ENCODE measurements at regions not wholly inside any gene's neighbourhood (a gene's known extent, or its start where the extent isn't known, plus 50 kb on each side); places are given as distances from the start of the nearest gene placed in this dataset.

DNA sequence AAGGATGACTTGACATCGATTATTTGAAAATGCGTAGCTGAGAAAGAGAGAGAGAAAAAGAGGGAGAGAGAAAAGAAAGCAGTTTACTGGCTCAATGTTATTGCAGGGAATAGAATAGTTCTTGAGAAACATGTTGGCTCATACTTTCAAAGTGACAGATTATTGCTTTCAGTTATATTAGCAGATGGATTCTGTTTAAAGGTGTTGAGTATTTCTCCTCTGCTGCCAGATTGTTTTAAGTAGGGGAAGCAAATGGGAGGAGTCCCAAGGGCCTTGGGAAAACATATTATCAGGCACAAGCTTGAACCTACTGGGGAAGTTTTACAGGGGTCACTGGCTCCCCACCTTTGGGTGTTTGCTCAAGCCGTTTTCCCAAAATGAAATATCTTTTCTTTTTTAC, 203.8 kb upstream of the SRRM4 start:
- Histone ChIP-seq H3K4me1 (no peaks in the 10 kb centered on the region), H3K4me3 (no peak overlapping the region), H3K27me3 (peaks cover 0 to 7% of the 10 kb centered on the region in 2 donors), H3K27ac (no peak overlapping the region), H3K36me3 (replicated peaks in 1 of 2; ENCODE audit: insufficient read depth in 1 of 2, low read depth in 2 of 2) (no peaks in the 10 kb centered on the region), H3K9me3 (no peaks in the 10 kb centered on the region)
- intact Hi-C loops (cut with DNase I) = no loop called here
- no peak for TF ChIP-seq POLR2A (IDR thresholded peaks at IDR 0.05)
- TF ChIP-seq, protein P1, sequence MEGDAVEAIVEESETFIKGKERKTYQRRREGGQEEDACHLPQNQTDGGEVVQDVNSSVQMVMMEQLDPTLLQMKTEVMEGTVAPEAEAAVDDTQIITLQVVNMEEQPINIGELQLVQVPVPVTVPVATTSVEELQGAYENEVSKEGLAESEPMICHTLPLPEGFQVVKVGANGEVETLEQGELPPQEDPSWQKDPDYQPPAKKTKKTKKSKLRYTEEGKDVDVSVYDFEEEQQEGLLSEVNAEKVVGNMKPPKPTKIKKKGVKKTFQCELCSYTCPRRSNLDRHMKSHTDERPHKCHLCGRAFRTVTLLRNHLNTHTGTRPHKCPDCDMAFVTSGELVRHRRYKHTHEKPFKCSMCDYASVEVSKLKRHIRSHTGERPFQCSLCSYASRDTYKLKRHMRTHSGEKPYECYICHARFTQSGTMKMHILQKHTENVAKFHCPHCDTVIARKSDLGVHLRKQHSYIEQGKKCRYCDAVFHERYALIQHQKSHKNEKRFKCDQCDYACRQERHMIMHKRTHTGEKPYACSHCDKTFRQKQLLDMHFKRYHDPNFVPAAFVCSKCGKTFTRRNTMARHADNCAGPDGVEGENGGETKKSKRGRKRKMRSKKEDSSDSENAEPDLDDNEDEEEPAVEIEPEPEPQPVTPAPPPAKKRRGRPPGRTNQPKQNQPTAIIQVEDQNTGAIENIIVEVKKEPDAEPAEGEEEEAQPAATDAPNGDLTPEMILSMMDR (IDR thresholded peaks at IDR 0.05) = no peak
- ATAC-seq (no peak), DNase-seq (no peak)
- WGBS, 2 donors = 58 to 64% methylated on average over 3 of the region's 3 CpGs

- no peak for ATAC-seq
- no peak for DNase-seq
- 61 to 72% methylated on average over 2 of the region's 2 CpGs for WGBS, 2 donors
Observed at GRCh38 chr12:118778077-118778476, 203.3 kb upstream of the SRRM4 start.

GRCh38 chr12:118780939-118781338, 200.4 kb upstream of the SRRM4 start:
- 19 to 31% methylated on average over 6 to 7 of the region's 7 CpGs for WGBS, 2 donors
- no peak for DNase-seq
- Histone ChIP-seq H3K4me3 (no peak overlapping the region), H3K4me1 (no peaks in the 10 kb centered on the region), H3K9me3 (no peaks in the 10 kb centered on the region), H3K27ac (no peak overlapping the region), H3K36me3 (replicated peaks in 1 of 2; ENCODE audit: insufficient read depth in 1 of 2, low read depth in 2 of 2) (no peaks in the 10 kb centered on the region), H3K27me3 (no peaks in the 10 kb centered on the region)
- ATAC-seq = no peak
- TF ChIP-seq, protein P1 (IDR thresholded peaks at IDR 0.05) = no peak
- TF ChIP-seq POLR2A (IDR thresholded peaks at IDR 0.05) = no peak
- intact Hi-C loops (cut with DNase I) = no loop called here

More at GRCh38 chr12:118778077-118778476, 203.3 kb upstream of the SRRM4 start:
- TF ChIP-seq, protein P1 (IDR thresholded peaks at IDR 0.05) = no peak
- no peak for TF ChIP-seq POLR2A (IDR thresholded peaks at IDR 0.05)
- Histone ChIP-seq H3K27ac (no peak overlapping the region), H3K9me3 (no peaks in the 10 kb centered on the region), H3K4me1 (no peaks in the 10 kb centered on the region), H3K27me3 (peaks cover 0 to 7% of the 10 kb centered on the region in 2 donors), H3K36me3 (replicated peaks in 1 of 2; ENCODE audit: insufficient read depth in 1 of 2, low read depth in 2 of 2) (no peaks in the 10 kb centered on the region), H3K4me3 (no peak overlapping the region)
- intact Hi-C loops (cut with DNase I) = no loop called here

- Histone ChIP-seq H3K36me3 (replicated peaks in 1 of 2; ENCODE audit: insufficient read depth in 1 of 2, low read depth in 2 of 2) (no peaks in the 10 kb centered on the region), H3K9me3 (no peaks in the 10 kb centered on the region), H3K4me1 (no peaks in the 10 kb centered on the region), H3K27me3 (no peaks in the 10 kb centered on the region), H3K4me3 (no peak overlapping the region), H3K27ac (no peak overlapping the region)
- no peak for TF ChIP-seq POLR2A (IDR thresholded peaks at IDR 0.05)
- TF ChIP-seq, protein P1 (IDR thresholded peaks at IDR 0.05) = no peak
- ATAC-seq (no peak), DNase-seq (no peak)
- intact Hi-C loops (cut with DNase I) = no loop called here
- WGBS, 2 donors = 54 to 62% methylated on average over 3 of the region's 3 CpGs
Observed at GRCh38 chr12:118781692-118782091, 199.6 kb upstream of the SRRM4 start.

DNA sequence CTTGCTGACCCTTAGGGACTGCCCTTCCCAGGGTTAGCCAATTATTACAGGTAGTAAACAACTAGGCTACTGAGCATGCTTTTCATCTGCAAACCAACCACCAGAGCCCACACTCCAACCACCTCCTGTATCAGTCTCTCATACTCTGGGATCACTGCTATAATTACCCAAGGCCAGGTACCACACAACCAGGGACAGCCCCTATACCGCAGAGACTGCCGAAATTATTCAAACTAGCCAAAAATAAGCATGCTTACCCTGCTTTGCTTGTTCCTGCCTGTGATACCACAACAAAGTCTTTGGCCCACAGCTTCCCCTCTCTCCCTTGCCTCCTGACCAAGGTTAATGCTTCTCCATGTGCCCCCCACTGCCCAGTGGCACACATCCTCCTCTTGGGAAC, 197.6 kb upstream of the SRRM4 start:
- Histone ChIP-seq H3K27ac (no peak overlapping the region), H3K4me1 (no peaks in the 10 kb centered on the region), H3K27me3 (no peaks in the 10 kb centered on the region), H3K9me3 (no peaks in the 10 kb centered on the region), H3K4me3 (no peak overlapping the region), H3K36me3 (replicated peaks in 1 of 2; ENCODE audit: insufficient read depth in 1 of 2, low read depth in 2 of 2) (no peaks in the 10 kb centered on the region)
- DNase-seq = no peak
- TF ChIP-seq, protein P1 (IDR thresholded peaks at IDR 0.05) = no peak
- no peak for TF ChIP-seq POLR2A (IDR thresholded peaks at IDR 0.05)
- no peak for ATAC-seq
- intact Hi-C loops (cut with DNase I) = no loop called here
- WGBS, 2 donors = 80 to 85% methylated on average over 2 of the region's 2 CpGs
